ENCODE measurements at regions not wholly inside any gene's neighbourhood (a gene's known extent, or its start where the extent isn't known, plus 50 kb on each side); places are given as distances from the start of the nearest gene placed in this dataset.

DNA sequence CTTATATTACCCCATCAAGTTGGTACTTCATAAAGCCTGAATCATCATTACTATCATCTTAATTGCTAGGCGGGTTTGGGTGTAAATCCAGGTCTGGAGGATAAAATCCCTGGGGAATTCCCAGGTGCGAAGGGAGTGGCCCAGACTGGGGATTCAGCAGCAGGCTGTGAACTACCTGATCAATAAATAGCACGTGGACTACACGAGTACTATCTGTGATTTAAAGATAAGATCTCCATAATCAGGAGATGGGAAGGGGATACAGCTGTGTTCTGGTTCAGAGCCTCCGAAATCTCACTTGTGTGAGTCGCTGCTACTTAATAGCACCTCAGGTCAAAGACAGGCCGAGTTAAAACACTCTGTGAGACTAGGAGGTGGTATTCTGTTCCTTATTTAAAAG lies 512.6 kb upstream of the ZFHX3 start:
- Histone ChIP-seq H4K20me1 (ENCODE audit: insufficient read depth, low read length) (no peaks in the 10 kb centered on the region), H2BK120ac (ENCODE audit: low read depth, low read length) (no peak overlapping the region), H3K14ac (replicated peaks; ENCODE audit: low read depth, low read length) (no peak overlapping the region), H3K4ac (ENCODE audit: low read depth, low read length) (no peak overlapping the region), H2BK5ac (ENCODE audit: low read depth, low read length, poor library complexity, severe bottlenecking) (no peak overlapping the region), H3K56ac (ENCODE audit: extremely low read depth, insufficient read depth, low read length) (no peak overlapping the region), H3K9me3 (ENCODE audit: control insufficient read depth, insufficient read depth, low read length) (peaks cover 3% of the 10 kb centered on the region; the same call in 1 of the 2 replicates), H4K91ac (ENCODE audit: insufficient read depth, low read depth, low read length) (no peak overlapping the region), H3K27ac (ENCODE audit: insufficient read depth, low read length) (no peak overlapping the region), H3K79me1 (ENCODE audit: low read depth in 1 of 2, low read length in 2 of 2) (no peaks in the 10 kb centered on the region), H2AFZ (replicated peaks; ENCODE audit: low read length, poor library complexity) (no peak overlapping the region), H3K9me1 (ENCODE audit: insufficient read depth, low read length) (no peaks in the 10 kb centered on the region), H3K4me1 (ENCODE audit: control insufficient read depth, insufficient read depth, low read length) (no peaks in the 10 kb centered on the region), H2BK15ac (ENCODE audit: low read depth, low read length) (no peak overlapping the region), H2AK5ac (ENCODE audit: low read depth, low read length) (no peak overlapping the region), H3K27me3 (ENCODE audit: control insufficient read depth, insufficient read depth, low read length) (no peaks in the 10 kb centered on the region), H3K9ac (ENCODE audit: low read depth, low read length) (no peak overlapping the region), H3K23ac (ENCODE audit: low read depth, low read length) (no peak overlapping the region), H4K5ac (ENCODE audit: low read depth, low read length) (no peak overlapping the region), H2BK20ac (ENCODE audit: low read depth, low read length) (no peak overlapping the region), H3K36me3 (ENCODE audit: control insufficient read depth, insufficient read depth, low read length) (no peaks in the 10 kb centered on the region), H4K8ac (ENCODE audit: low read depth in 2 of 2, low read length in 2 of 2) (no peak overlapping the region), H2AK9ac (replicated peaks; ENCODE audit: low read depth, low read length, poor library complexity) (no peak overlapping the region), H3K18ac (ENCODE audit: low read depth, low read length) (no peak overlapping the region), H3K4me3 (ENCODE audit: insufficient read depth, low read depth, low read length) (no peak overlapping the region), H3K4me2 (ENCODE audit: low read depth, low read length) (no peak overlapping the region)
- POLR2A ChIA-PET (ENCODE audit: unreplicated experiment), result no interaction called here
- intact Hi-C loops (cut with micrococcal nuclease), result no loop called here
- BruUV-seq (replicated peaks), result no TSS peak
- ATAC-seq (ENCODE audit: low read depth) (no peak), DNase-seq (no peak)
- no CpG with 5 or more reads among the region's 7 CpGs for WGBS, 2 experiments (ENCODE audit: extremely low coverage in 2 of 2, insufficient read length in 1 of 2)
- dilution Hi-C loops (cut with HindIII; ENCODE audit: low sequenced_read_pairs, unreplicated experiment), result no loop called here
- no peak for TF ChIP-seq POLR2A (IDR thresholded peaks at IDR 0.05; ENCODE audit: low read depth, low read length)
- TF ChIP-seq MAFK (IDR thresholded peaks at IDR 0.05; ENCODE audit: low read depth, low read length), result no peak
- no peak for TF ChIP-seq RCOR1 (IDR thresholded peaks at IDR 0.05; ENCODE audit: insufficient replicate concordance, low read length)
- TF ChIP-seq MXI1 (IDR thresholded peaks at IDR 0.05; ENCODE audit: borderline replicate concordance, low read depth, low read length), result no peak
- no peak for TF ChIP-seq FOS (IDR thresholded peaks at IDR 0.05; ENCODE audit: low read depth, low read length)
- TF ChIP-seq, protein P1, sequence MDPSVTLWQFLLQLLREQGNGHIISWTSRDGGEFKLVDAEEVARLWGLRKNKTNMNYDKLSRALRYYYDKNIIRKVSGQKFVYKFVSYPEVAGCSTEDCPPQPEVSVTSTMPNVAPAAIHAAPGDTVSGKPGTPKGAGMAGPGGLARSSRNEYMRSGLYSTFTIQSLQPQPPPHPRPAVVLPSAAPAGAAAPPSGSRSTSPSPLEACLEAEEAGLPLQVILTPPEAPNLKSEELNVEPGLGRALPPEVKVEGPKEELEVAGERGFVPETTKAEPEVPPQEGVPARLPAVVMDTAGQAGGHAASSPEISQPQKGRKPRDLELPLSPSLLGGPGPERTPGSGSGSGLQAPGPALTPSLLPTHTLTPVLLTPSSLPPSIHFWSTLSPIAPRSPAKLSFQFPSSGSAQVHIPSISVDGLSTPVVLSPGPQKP (IDR thresholded peaks at IDR 0.05; ENCODE audit: borderline replicate concordance, low read depth, low read length), result no peak
- no peak for TF ChIP-seq CEBPB (IDR thresholded peaks at IDR 0.05; ENCODE audit: low read depth, low read length)
- no peak for TF ChIP-seq MAZ (IDR thresholded peaks at IDR 0.05; ENCODE audit: borderline replicate concordance, low read depth, low read length)
- TF ChIP-seq, protein P2, sequence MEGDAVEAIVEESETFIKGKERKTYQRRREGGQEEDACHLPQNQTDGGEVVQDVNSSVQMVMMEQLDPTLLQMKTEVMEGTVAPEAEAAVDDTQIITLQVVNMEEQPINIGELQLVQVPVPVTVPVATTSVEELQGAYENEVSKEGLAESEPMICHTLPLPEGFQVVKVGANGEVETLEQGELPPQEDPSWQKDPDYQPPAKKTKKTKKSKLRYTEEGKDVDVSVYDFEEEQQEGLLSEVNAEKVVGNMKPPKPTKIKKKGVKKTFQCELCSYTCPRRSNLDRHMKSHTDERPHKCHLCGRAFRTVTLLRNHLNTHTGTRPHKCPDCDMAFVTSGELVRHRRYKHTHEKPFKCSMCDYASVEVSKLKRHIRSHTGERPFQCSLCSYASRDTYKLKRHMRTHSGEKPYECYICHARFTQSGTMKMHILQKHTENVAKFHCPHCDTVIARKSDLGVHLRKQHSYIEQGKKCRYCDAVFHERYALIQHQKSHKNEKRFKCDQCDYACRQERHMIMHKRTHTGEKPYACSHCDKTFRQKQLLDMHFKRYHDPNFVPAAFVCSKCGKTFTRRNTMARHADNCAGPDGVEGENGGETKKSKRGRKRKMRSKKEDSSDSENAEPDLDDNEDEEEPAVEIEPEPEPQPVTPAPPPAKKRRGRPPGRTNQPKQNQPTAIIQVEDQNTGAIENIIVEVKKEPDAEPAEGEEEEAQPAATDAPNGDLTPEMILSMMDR (conservative IDR thresholded peaks at IDR 0.05; ENCODE audit: low read depth, low read length), result no peak
- no peak for TF ChIP-seq CHD1 (IDR thresholded peaks at IDR 0.05; ENCODE audit: low read depth, low read length)
- TF ChIP-seq, protein P3, sequence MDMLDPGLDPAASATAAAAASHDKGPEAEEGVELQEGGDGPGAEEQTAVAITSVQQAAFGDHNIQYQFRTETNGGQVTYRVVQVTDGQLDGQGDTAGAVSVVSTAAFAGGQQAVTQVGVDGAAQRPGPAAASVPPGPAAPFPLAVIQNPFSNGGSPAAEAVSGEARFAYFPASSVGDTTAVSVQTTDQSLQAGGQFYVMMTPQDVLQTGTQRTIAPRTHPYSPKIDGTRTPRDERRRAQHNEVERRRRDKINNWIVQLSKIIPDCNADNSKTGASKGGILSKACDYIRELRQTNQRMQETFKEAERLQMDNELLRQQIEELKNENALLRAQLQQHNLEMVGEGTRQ (IDR thresholded peaks at IDR 0.05; ENCODE audit: low read depth, low read length), result no peak
- no peak for TF ChIP-seq RAD21 (IDR thresholded peaks at IDR 0.05; ENCODE audit: low read length)
- TF ChIP-seq RFX5 (IDR thresholded peaks at IDR 0.05; ENCODE audit: low read depth, low read length), result no peak
- TF ChIP-seq NFE2L2 (IDR thresholded peaks at IDR 0.05; ENCODE audit: low read depth, low read length), result no peak
- no peak for TF ChIP-seq BHLHE40 (IDR thresholded peaks at IDR 0.05; ENCODE audit: low read depth, low read length)
- no peak for TF ChIP-seq SMC3 (IDR thresholded peaks at IDR 0.05; ENCODE audit: low read depth, low read length)
- in situ Hi-C loops (cut with MboI; ENCODE audit: low sequenced_read_pairs), result no loop called here
- CTCF ChIA-PET, result no interaction called here
